ENCODE measurements at regions not wholly inside any gene's neighbourhood (a gene's known extent, or its start where the extent isn't known, plus 50 kb on each side); places are given as distances from the start of the nearest gene placed in this dataset.
A peak's percentile ranks its signal among the peaks of the same experiment; 100 is the strongest.

GRCh38 chr6:67252663-67253062, 1382.4 kb upstream of the ADGRB3 start:
- no peak for ATAC-seq
- ChIA-PET POLR2A (no interaction called here), CTCF (no interaction called here)
- Histone ChIP-seq H3K4me1 (no peaks in the 10 kb centered on the region), H3K9me3 (no peaks in the 10 kb centered on the region), H3K4me2 (no peak overlapping the region), H3K4me3 (no peak overlapping the region), H3K27ac (no peak overlapping the region)
- no peak for TF ChIP-seq ESRRA (IDR thresholded peaks at IDR 0.05; ENCODE audit: borderline replicate concordance, low read length)
- no peak for FAIRE-seq
- no peak for DNase-seq (ENCODE audit: low read depth in 1 of 2, low spot score in 1 of 2)
- WGBS (ENCODE audit: missing lambda C conversion rate), result 26% methylated on average over 3 of the region's 3 CpGs

DNA sequence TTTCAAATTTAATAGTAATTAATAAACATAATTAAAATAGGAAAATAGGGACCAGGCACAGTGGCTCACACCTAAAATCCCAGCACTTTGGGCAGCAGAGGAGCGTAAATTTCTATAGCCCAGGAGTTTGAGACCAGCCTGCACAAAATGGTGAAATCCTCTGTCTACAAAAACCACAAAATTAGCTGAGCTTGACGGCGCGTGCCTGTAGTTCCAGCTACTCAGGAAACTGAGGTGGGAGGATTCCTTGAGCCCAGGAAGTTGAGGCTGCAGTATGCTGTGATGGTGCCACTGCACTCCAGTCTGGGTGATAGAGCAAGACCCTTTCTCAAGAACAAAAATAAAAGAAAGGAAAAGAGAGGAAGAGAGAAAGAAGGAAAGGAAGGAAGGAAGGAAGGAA, 1387.0 kb upstream of the ADGRB3 start:
- TF ChIP-seq KDM5A (IDR thresholded peaks at IDR 0.05) (no peak), SREBF2 (IDR thresholded peaks at IDR 0.05) (no peak), FOXS1 (CRISPR knock-in tag; IDR thresholded peaks at IDR 0.05) (no peak), RARB (CRISPR knock-in tag; IDR thresholded peaks at IDR 0.05) (no peak), FOSB (CRISPR knock-in tag; IDR thresholded peaks at IDR 0.05) (no peak), GATA3 (IDR thresholded peaks at IDR 0.05; ENCODE audit: borderline replicate concordance) (no peak), EHF (CRISPR knock-in tag; IDR thresholded peaks at IDR 0.05) (no peak), JUNB (IDR thresholded peaks at IDR 0.05) (no peak), SMC3 (IDR thresholded peaks at IDR 0.05) (no peak)
- TF ChIP-seq, protein P1, sequence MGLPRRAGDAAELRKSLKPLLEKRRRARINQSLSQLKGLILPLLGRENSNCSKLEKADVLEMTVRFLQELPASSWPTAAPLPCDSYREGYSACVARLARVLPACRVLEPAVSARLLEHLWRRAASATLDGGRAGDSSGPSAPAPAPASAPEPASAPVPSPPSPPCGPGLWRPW (IDR thresholded peaks at IDR 0.05), result no peak
- H3K9me3 ChIP-seq, result no peaks in the 10 kb centered on the region
- DNase-seq (ENCODE audit: low read depth in 1 of 2, low spot score in 1 of 2) (no peak), ATAC-seq (no peak), FAIRE-seq (no peak)
- no peak overlapping the region for H3K4me2 ChIP-seq
- WGBS (ENCODE audit: missing lambda C conversion rate), result 88% methylated on average over 4 of the region's 4 CpGs
- ChIA-PET CTCF (no interaction called here), POLR2A (no interaction called here)
- H3K4me3 ChIP-seq, result no peak overlapping the region
- H3K4me1 ChIP-seq, result no peaks in the 10 kb centered on the region
- no peak overlapping the region for H3K27ac ChIP-seq

GRCh38 chr6:67244037-67244436, 1391.0 kb upstream of the ADGRB3 start:
- FAIRE-seq (no peak), ATAC-seq (no peak), DNase-seq (ENCODE audit: low read depth in 1 of 2, low spot score in 1 of 2) (no peak)
- H3K4me1 ChIP-seq, result no peaks in the 10 kb centered on the region
- POLR2A ChIA-PET, result no interaction called here
- 39% methylated on average over 6 of the region's 6 CpGs for WGBS (ENCODE audit: missing lambda C conversion rate)
- H3K27ac ChIP-seq, result no peak overlapping the region
- no peak overlapping the region for H3K4me2 ChIP-seq
- no peaks in the 10 kb centered on the region for H3K9me3 ChIP-seq
- CTCF ChIA-PET, result no interaction called here
- TF ChIP-seq, protein P2, sequence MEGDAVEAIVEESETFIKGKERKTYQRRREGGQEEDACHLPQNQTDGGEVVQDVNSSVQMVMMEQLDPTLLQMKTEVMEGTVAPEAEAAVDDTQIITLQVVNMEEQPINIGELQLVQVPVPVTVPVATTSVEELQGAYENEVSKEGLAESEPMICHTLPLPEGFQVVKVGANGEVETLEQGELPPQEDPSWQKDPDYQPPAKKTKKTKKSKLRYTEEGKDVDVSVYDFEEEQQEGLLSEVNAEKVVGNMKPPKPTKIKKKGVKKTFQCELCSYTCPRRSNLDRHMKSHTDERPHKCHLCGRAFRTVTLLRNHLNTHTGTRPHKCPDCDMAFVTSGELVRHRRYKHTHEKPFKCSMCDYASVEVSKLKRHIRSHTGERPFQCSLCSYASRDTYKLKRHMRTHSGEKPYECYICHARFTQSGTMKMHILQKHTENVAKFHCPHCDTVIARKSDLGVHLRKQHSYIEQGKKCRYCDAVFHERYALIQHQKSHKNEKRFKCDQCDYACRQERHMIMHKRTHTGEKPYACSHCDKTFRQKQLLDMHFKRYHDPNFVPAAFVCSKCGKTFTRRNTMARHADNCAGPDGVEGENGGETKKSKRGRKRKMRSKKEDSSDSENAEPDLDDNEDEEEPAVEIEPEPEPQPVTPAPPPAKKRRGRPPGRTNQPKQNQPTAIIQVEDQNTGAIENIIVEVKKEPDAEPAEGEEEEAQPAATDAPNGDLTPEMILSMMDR (IDR thresholded peaks at IDR 0.05), result no peak
- TF ChIP-seq, protein P3, sequence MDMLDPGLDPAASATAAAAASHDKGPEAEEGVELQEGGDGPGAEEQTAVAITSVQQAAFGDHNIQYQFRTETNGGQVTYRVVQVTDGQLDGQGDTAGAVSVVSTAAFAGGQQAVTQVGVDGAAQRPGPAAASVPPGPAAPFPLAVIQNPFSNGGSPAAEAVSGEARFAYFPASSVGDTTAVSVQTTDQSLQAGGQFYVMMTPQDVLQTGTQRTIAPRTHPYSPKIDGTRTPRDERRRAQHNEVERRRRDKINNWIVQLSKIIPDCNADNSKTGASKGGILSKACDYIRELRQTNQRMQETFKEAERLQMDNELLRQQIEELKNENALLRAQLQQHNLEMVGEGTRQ (IDR thresholded peaks at IDR 0.05), result no peak
- no peak for TF ChIP-seq ZC3H11A (IDR thresholded peaks at IDR 0.05)
- TF ChIP-seq ZSCAN20 (CRISPR knock-in tag; IDR thresholded peaks at IDR 0.05), result no peak
- TF ChIP-seq FOSL2 (IDR thresholded peaks at IDR 0.05), result no peak
- TF ChIP-seq FOSL2 (CRISPR knock-in tag; IDR thresholded peaks at IDR 0.05), result no peak
- no peak for TF ChIP-seq EHMT2 (IDR thresholded peaks at IDR 0.05; ENCODE audit: low read depth)
- no peak for TF ChIP-seq ZFP36 (IDR thresholded peaks at IDR 0.05; ENCODE audit: borderline replicate concordance, partially characterized antibody)
- no peak for TF ChIP-seq CBX8 (IDR thresholded peaks at IDR 0.05)
- TF ChIP-seq TP53 (CRISPR knock-in tag; IDR thresholded peaks at IDR 0.05), result no peak
- H3K4me3 ChIP-seq, result no peak overlapping the region

GRCh38 chr6:67237277-67237676, 1397.8 kb upstream of the ADGRB3 start:
- Histone ChIP-seq H3K4me2 (no peak overlapping the region), H3K27ac (no peak overlapping the region), H3K9me3 (no peaks in the 10 kb centered on the region), H3K4me1 (no peaks in the 10 kb centered on the region), H3K4me3 (no peak overlapping the region)
- CTCF ChIA-PET, result no interaction called here
- DNase-seq (ENCODE audit: low read depth in 1 of 2, low spot score in 1 of 2) (no peak), ATAC-seq (no peak), FAIRE-seq (no peak)
- TF ChIP-seq MAFK (IDR thresholded peaks at IDR 0.05; ENCODE audit: partially characterized antibody) (peak; percentile 60), HEYL (CRISPR knock-in tag; IDR thresholded peaks at IDR 0.05) (no peak), EHMT2 (IDR thresholded peaks at IDR 0.05; ENCODE audit: low read depth) (no peak), BCL3 (IDR thresholded peaks at IDR 0.05) (no peak), ELK1 (IDR thresholded peaks at IDR 0.05; ENCODE audit: low read depth, low read length) (no peak)
- POLR2A ChIA-PET, result no interaction called here
- WGBS (ENCODE audit: missing lambda C conversion rate), result 12% methylated on average over 1 of the region's 1 CpG

Data from A549 (cell line).